GM18951 (cell line): ENCODE measurements at regions not wholly inside any gene's neighbourhood (a gene's known extent, or its start where the extent isn't known, plus 50 kb on each side); places are given as distances from the start of the nearest gene placed in this dataset.

Experiments used
- POLR2A ChIP-seq: IDR thresholded peaks from 4 replicates; pipeline ENCODE4 v1.6.1; 2011; ENCODE audit warnings: mild to moderate bottlenecking; ENCODE audit not compliant: insufficient read length, insufficient read depth; ENCODE audit errors: extremely low read depth
- in situ Hi-C: fragments of 300-500 bp; cut with MboI; formaldehyde crosslinking; loops from one replicate; pipeline ENCODE4 v1.12.0; 2022; ENCODE audit warnings: low sequenced_read_pairs, mixed read lengths, inconsistent platforms; ENCODE audit not compliant: unreplicated experiment

- in situ Hi-C loops: no loop called here
- no peak for TF ChIP-seq POLR2A
Observed at GRCh38 chr12:58814036-58814435, 106.3 kb downstream of the LRIG3 start.

DNA sequence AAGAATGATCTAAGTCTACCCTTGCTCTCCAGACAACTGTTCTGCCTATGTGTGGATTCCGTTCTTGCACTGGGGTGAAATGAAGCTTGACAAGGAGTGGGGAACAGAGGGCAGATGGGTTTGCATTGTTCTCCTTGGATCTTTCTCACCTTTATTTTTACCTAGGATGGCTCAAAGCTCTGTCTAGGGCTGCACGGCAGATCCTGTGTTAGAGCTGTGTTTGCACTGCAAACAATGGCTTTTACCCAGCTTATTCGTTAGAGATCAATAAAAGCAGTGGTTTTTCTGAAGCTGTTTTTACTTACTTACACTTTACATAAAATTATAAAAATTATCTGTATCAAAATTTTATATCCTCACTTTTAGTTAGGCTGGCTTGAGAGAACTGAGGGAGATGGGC is 105.1 kb downstream of the LRIG3 start:
- TF ChIP-seq POLR2A: no peak
- in situ Hi-C loops: no loop called here

DNA sequence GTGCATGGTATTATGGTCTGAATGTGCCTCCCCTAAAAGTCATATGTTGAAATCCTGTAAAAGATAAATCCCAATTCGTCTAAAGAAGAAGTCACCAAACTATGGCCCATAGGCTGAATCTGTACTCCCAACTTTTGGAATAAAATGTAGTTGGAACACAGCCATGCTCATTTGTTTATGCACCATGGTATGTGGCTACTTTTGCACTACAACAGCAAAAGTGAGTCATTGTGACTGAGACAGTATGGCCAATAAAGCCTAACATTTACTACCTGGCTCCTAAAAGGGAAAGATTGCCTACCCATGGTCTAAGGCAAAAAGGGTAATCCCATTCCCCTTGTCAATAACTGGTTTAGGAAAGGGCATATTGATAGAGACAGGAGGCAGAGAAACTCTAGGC is 101.8 kb downstream of the LRIG3 start:
- no peak for TF ChIP-seq POLR2A
- in situ Hi-C loops: no loop called here

DNA sequence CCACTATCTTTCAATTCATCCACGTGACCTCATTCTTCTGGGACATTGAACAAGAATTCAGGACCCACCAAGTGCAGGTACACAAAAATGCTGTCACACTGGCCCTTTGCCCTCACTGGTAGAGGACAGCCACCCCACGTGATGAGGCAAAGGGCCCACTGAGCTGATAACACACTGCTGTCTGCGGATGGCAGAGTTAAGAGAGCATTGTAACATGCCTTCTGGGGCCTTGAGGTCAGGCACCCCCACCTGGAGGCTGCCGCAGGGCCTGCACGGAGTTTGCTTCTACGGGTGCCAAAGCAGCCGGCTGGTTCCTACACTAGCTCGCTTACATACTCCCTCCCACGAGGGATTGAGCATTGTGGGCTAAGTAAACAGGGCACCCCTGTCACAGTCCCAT is 101.0 kb downstream of the LRIG3 start:
- TF ChIP-seq POLR2A: no peak
- in situ Hi-C loops: no loop called here

GRCh38 chr12:58819985-58820384 is 100.3 kb downstream of the LRIG3 start:
- in situ Hi-C loops: no loop called here
- no peak for TF ChIP-seq POLR2A
